Esophagus mucosa (tissue), 1 donor: ENCODE measurements at regions not wholly inside any gene's neighbourhood (a gene's known extent, or its start where the extent isn't known, plus 50 kb on each side); places are given as distances from the start of the nearest gene placed in this dataset.
"Not testable (repeated sequence)": the region's sequence is repeated elsewhere in the genome, so short reads cannot be mapped to it uniquely, and the experiment has no call there.

Source experiments
- ATAC-seq: fragments of 200-7000 bp; cut with Tn5 transposase; one replicate; pipeline ENCODE4 v1.9.1; 2020
- donor health status: DM: yes; HTN: yes; CAD: no.

DNA sequence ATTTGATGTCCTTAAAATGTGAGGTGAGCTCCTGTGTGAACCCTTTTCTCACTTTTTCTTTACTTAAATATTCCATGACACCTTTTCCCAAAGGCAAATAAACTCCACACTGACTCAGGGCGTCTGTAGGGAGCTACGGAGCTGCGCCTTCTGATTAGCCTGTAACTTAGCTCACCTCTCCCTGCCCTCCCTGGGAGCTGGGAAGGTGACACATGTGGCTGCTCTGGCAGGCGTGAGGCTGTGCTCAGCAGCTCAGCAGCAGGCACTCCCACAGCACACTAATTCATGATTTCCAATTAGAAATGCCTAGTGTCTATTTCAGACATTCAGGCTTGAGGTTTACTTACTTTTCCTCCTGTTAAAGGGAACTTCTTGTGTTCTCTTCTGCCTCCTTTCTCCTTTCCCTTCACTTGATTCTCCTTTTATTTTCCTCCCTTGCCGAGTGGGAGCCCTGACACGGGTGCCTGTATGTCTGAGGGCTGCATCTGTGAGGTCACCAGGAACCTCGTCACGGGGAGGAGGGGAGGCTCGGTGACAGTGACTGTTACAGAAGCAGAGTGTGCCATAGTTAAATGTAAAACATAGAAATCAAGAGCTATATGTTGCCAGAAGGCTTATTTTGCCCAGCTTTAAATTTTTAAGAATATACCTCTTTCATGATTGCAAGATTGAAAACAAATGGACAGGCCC is 437.1 kb downstream of the DCDC2C start:
- ATAC-seq, result no peak

DNA sequence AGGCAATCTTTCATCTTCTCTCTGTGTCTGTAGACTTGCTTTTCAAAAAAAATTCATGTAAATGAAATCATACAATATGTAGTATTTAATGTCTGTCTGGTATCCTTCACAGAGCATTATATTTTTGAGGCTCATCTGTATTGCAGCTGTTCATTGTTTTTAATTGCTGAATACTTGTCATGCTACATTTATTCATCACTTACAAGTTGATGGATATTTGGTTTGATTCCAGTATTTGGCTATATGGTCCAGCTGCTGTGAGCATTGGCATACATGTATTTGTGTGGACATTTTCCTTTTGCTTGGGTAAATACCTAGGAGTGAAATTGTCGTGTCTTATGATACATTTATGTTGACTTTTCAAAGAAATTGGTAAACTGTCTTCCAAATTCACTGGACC is 441.4 kb downstream of the DCDC2C start:
- ATAC-seq, result no peak

DNA sequence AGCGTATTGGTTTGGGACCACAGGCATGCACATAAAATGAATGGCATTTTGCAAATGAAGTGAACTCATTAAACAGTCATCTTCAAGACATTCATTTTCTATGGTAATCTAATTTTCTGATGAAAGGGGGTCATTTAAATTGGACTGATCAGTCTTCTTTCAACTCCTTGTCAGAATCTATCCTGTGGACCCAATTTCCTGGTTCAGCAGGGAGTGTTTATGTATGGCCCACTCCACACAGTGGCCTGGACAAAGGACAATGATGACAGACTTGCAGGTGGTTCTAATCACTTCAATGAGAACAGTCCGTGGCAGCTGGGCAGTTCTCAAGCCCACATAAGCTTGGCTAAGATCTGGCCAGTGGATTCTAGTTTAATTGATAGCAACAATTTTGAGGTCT is 448.1 kb downstream of the DCDC2C start:
- no peak for ATAC-seq

DNA sequence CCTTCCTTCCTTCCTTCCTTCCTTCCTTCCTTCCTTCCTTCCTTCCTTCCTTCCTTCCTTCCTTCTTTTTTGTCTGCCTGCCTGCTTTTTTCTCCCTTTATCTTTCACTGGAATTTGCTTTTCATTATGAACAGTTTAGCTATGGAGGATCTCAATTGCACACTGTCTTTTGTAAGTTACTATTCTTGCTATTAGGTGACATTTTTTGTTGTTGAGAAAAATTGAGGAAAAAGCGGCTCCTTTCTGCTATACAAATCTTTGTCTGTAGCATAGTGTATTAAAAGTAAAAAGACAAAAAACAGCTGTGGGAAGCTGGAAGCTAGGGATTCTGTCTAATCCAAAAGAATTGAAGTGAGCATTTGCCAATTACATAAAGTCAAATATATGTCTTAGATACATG is 448.7 kb downstream of the DCDC2C start:
- ATAC-seq, result no peak

DNA sequence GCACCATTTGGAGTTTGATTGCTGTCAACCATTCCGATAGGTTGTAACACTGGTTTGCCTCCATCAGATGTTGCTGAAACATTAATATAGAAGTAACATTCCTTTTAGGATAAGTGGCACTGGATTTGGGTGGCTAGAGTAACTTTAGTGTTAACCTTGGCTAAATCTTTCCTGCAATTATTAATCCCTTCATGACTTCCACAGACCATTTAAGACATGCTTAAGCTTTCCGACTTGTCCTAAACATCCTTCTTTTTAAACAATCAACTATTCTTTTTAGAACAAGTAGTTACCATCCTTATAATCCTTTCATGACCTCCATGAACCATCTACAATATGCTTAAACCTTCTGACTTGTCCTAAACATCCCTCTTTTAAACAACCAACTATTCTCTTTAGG is 465.5 kb downstream of the DCDC2C start:
- ATAC-seq, result no peak

DNA sequence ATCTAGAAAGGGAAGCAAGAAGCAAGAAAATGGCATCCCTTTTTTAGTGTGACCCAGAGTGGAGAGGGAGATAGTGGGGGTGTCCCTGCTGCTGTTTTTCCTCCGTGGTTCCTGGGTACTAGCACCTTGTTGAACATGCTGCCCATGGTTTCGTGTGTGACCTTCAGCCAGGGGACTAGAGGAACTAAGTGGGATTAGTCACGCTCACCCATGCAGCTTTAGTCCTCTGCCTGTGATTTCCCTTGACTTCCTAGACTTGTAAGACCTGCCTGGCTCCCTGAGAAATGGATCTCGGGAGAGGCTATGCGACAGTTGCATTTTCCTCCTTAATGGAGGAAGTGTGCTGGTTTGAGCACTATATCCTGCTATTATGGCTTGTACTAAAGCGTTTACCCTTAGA is 471.4 kb downstream of the DCDC2C start:
- ATAC-seq, result no peak

DNA sequence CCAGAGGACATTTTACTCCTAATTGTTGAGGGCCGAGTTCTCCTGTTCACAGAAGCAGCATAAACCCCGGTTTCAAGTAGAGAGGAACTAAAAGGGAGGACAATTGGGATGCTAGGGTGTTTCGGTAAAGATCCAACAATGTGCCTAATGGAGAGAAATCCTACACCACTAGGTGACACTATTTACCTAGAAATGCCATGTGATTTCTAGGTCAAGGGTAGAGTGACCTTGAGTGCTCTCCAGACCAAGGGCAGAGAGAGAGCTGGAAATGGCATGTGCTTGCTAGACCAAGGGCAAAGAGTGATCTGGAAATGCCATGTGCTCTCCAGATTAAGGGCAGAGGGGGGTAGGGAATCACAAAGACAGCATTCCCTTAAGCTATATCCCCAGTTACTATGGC is 472.0 kb downstream of the DCDC2C start:
- ATAC-seq, result no peak

DNA sequence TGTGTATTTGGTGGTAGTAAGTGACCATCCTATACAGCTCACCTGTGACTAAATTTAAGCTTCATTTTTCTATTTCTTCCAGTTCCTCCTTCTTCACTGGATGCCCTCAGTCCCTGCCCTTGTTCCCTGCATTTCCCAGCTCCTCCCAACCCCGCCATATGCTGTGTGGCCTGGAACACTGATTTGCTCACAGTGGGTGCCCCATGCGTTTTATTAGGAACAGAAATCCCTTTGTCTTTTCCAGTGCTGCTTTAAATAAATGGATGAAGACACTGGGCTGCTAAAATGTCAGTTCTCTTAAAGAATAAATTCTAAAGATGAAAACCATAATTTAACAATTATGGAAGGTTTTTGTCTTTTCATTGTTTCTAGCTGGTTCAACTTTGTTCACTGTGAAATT is 477.3 kb downstream of the DCDC2C start:
- ATAC-seq, result no peak

DNA sequence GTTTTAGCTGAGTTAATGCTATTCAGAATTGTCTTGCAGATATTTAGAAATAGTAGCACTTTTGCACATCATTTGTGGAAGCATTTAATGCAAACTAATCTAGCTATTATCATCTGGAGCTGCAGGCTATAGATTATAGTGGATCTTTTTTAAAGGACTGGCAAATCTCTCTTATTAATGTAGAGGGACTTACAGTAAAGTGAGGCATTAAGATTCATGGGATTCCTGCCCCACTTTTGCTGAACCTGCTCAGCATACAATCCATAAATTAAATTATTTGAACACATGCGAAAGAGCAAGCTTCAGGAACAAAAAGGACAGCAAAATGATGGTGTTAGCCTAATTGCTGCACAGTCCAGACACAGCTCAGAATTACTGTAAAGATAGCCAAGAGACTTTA is 477.7 kb downstream of the DCDC2C start:
- ATAC-seq, result no peak

DNA sequence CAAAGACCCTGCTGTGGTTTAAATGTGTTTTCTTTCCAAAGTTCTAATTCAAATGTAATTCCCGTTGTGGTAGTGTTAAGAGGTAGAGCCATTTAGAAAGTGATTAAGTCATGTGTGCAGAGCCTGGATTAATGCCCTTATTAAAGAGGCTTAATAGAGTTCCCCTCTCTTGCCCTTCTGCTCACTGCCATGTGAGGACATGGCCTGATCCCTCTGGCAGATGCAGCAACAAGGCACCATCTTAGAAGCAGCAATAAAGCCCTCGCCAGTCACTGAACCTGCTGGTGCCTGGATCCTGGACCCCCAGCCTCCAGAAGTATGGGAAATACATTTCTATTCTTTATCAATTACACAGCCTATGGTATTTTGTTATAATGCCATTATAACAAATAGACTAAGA is 485.2 kb downstream of the DCDC2C start:
- ATAC-seq, result no peak

DNA sequence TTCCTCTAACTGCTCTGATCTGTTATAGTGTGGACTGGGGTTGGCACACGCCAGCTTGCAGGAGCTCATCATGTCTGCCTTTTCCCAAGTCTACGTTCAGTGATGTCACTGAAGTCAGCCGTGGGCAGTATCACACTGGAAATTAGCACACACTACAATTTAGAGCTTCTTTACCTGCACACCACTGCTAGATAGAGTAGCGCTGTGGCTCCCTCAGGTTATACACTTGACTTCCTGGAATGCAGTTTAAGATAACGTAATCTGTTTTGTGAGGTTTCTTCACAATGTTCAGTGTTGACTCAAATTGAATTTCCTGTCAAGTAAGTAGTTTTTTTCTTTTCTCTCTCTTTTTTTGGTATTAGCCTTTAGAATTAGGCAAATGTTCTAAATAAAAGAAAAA is 487.2 kb downstream of the DCDC2C start:
- no peak for ATAC-seq

DNA sequence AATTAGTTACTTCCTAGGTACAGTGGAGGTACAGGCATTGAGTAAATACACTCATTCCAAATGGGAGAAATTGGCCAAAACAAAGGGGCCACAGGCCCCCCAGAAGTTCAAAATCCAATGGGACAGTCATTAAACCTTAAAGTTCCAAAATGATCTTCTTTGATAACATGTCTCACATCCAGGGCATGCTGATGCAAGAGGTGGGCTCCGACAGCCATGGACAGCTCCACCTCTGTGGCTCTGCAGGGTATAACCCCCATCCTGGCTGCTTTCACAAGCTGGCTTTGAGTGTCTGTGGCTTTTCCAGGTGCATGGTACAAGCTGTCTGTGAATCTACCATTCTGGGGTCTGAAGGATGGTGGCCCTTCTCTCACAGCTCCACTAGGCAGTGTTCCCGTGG is 488.7 kb downstream of the DCDC2C start:
- no peak for ATAC-seq

DNA sequence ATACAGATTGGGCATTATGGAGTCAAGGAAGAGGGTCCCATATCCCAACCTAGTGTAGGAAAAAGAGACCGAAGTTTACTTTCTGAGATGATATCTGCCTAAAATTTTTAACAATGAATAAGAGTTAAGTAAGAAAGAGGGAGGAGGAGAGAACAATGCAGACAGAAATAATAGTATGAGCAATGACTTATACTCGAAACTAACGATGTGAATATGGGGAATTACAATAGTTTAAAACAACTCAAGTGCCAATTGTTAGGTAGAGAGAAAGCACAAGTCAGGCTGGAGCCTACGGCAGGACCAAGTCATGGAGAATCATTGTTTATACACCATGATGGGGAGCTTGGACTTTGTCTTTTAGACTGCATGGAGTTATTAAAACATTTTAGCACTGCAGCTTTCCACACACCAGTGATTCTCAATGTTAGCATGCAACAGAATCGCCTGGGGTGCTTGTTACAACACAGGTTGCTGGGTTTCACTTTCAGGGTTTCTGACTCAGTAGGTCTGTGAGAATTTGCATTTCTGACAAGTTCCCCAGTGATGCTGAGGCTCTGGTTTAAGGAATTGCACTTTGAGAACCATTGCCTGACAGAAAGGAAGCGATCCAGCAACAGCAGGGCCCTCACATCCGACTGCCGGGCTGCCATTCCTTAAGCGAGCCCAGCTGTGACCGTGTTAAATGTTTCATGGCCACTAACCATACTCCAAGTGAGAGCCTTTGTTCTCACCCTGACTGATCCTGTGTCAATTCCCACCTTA is 511.2 kb downstream of the DCDC2C start:
- ATAC-seq, result no peak

DNA sequence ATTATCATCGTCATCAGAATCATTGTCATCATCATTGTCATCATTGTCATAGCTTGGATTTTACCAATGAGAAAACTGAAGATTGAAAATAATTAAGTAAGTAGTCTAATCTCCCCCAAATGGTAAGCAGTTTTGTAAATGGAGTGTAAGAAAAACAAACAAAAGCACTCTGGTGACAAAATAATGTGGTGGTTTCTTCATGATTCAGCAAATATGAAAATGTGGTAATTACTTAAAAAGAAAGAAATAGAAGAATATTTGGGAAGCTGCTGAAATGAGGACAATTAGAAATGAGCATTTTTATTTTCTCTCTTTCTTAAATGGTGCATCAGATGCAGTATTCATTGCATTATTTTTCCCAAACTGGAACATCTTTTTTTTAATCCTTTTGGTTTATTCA is 514.4 kb downstream of the DCDC2C start:
- no peak for ATAC-seq

DNA sequence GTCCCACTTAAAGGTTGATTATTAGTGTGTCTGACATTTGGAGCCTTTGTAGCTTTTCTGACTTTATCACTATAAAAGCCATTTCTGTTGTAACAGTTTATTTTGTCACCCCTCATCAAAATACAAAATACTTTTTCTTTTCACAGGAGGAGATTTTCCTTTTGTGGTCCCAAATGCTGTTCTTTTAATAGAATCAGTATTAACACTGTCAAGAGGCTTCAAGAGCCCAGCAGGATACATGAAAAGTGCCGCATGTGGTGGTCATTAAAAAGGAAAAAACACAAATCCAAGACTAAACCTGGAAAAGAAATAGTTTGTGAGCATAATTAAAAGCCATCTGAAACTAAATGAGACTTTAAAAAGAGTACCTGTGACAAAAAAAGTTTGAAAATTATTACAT is 515.7 kb downstream of the DCDC2C start:
- ATAC-seq, result no peak

DNA sequence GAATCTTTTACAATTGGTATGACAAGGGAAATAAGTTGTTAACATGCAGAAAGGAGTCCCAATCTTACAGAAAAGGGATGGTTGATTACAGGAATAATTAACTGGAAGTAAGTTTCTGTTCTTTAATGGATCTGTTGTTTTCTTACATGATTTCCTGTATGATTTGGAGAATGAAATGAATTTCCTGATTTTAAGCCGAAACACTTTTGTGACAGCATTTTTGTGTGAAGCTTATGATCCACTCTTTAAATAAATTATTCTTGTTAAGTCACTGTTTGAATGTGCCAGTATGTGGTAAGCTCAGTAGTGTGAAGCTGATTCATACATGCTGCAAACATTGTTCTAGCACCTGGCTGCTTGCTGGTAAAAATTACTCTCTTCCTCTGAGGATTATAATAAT is 516.2 kb downstream of the DCDC2C start:
- ATAC-seq, result no peak

DNA sequence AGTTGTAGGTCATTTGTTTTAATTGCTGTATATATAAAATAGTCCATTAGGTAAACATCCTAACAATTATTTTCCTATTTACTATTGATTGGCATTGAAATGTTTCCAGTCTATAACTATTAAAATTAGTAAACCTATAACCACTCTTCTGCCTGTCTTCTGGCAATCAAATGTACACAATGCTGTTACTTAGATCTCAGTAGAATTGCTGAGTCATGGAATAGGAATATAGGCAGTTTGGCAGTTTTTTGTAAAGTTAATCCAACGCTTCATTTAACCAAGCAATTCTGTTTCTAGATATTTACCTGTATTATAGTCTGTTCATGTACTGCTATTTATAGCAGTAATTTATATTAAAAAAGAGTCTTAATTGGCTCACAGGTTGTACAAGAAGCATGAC is 518.1 kb downstream of the DCDC2C start:
- no peak for ATAC-seq

DNA sequence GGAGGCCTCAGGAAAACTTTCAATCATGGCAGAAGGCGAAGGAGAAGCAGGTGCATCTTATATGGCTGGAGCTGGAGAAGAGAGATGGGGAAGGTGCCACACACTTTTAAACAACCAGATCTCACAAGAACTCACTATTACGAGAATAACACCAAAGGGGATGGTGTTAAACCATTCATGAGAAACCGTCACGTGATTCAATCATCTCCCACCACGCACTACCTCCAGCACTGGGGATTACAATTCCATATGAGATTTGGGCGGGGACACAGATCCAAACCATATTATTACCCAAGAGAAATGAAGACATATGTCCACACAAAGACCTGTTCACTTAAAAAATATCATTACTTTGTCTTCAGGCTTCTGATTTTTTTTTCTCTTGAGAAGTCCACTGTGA is 518.5 kb downstream of the DCDC2C start:
- no peak for ATAC-seq

DNA sequence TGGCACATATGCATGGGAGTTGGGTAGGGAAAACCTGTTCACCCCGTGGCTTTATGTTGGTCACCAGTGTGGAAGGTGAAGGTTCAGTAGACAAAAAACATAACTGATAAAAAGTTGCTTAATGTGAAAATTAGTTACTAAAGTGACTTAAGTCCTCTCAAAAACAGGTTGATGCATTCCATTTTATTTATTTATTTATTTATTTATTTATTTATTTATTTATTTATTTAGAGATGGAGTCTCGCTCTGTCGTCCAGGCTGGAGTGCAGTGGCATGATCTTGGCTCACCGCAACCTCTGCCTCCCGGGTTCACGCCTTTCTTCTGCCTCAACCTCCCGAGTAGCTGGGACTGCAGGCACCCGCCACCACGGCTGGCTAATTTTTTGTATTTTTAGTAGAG is 541.0 kb downstream of the DCDC2C start:
- not testable (repeated sequence) for ATAC-seq

DNA sequence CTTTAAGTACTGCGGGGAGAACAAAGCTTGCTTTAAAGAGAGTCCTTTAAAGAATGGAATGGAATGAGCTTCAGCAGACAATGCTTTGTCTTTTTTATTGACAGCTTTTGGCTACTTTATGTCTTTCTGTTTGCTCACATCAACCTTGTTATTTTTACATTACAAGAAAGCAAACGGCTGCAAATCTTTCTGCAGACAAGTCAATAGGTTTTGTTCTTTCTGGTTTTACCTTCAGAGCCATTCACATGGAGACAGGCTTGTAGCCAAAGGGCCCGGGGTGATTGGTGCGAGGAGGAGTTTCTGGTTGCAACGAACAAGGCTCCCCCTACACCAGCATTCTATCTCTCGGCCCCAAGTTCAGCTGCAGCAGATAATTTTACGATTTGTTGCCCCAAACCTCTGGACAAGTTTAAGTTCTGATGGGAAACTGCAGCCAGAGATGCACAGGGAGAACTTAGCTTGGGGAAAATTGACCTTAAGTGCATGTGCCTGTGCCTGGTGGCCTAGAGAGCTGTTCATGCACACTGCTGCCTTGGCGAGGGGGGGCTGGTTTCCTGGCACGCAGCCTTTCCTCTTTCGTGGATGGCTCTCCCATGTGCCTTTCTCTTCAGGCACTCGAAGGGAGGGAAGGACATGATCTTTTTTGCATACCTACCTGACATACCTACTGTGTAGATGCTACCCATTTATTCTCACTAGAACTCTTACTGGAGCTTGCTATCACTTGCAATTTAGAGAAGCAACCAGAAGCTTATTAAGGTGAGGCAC is 543.2 kb downstream of the DCDC2C start:
- ATAC-seq, result no peak

DNA sequence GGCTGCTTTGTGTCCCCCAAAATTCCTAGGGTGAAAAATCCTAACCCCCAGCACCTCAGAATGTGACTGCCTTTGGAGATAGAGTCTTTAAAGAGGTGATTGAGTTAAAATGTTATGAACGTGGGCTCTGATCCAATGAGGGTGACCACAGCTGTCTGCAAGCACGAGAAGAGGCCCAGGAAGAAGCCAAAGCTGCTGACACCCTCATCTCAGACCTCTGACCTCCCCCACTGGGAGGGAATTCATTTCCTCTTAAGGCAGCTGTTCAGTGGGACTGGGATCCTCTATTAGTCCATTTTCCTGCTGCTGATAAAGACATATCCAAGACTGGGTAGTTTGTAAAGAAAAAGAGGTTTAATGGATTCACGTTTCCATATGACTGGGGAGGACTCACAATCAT is 544.4 kb downstream of the DCDC2C start:
- ATAC-seq, result no peak

DNA sequence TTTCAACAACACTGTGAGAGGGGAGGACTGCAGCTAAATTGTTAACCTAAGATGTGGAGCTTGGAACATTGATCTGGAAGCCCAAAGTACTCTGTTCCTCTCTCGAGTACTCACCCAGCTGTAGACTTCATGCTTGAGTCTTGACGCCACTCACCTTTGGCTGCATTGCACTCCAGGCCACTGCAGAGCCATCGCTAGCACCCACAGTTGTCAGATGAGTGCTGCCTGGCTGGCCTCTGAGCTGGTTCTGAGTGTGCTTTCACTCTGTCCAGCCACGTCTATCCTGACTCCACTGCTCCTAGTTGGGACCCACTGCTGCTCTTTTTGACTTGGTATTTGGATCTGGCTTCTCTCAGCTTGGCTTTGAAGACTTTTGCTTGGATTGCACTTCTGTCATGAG is 552.1 kb downstream of the DCDC2C start:
- no peak for ATAC-seq

DNA sequence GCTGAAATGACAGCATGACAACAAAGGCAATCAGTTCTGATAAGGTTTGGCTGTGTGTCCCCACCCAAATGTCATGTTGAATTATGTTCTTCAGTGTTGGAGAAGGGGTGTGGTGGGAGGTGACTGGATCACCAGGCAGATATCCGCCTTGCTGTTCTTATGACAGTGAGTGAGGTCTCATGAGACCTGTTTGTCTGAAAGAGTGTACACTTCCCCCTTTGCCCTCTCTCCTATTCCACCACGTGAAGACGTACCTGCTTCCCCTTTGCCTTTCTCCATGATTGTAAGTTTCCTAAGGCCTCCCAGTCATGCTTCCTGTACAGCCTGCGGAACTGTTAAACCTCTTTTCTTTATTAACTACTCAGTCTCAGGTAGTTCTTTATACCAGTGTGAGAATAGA is 553.0 kb downstream of the DCDC2C start:
- no peak for ATAC-seq

DNA sequence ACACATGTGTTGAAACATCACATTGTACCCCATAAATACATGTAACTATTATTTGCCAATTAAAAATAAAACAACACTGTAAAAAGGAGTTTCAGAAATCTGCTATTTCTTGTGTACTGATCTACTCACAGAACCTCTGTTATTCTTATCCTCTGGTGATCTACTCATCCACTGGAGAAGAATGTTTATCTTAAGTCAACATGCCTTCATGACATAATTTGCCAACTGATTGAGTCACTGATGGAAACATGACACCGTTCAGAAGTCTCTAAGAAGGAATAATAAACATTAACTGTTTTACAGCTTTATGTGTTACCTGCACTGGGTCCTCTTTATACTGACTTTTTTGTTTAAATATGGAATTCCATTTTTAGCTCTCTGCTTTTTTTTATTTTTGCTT is 555.2 kb downstream of the DCDC2C start:
- ATAC-seq, result no peak
